GM21723 (cell line): ENCODE measurements at regions not wholly inside any gene's neighbourhood (a gene's known extent, or its start where the extent isn't known, plus 50 kb on each side); places are given as distances from the start of the nearest gene placed in this dataset.
"Not testable (repeated sequence)": the region's sequence is repeated elsewhere in the genome, so short reads cannot be mapped to it uniquely, and the experiment has no call there.

ENCODE experiments used
- ATAC-seq: cut with Tn5 transposase; IDR thresholded peaks from one replicate; pipeline ENCODE4 v1.9.1; 2021; ENCODE audit warnings: mild to moderate bottlenecking, moderate library complexity; ENCODE audit not compliant: unreplicated experiment

DNA sequence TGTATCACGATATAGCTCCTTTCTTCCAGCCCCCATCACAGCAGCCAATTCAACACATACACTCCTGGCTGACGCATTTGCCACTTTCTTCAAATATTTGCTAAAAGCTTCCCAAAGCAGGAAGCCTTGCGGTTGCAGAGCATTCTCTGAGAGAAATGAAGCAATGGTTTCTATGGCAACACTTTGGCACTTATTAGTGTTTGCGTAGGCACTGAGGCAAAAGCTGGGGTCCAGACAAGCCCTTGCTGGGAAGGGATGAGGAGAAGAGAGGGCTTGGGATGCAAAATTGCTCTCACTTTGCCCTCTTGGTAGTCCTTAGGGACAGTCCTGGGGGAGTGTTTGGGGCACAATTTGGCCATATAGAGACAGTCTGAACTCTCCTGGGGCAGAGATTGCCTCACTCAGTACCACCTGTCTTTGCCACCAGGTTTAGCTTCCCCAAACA lies 55.0 kb upstream of the PAK3 start:
- ATAC-seq = no peak

DNA sequence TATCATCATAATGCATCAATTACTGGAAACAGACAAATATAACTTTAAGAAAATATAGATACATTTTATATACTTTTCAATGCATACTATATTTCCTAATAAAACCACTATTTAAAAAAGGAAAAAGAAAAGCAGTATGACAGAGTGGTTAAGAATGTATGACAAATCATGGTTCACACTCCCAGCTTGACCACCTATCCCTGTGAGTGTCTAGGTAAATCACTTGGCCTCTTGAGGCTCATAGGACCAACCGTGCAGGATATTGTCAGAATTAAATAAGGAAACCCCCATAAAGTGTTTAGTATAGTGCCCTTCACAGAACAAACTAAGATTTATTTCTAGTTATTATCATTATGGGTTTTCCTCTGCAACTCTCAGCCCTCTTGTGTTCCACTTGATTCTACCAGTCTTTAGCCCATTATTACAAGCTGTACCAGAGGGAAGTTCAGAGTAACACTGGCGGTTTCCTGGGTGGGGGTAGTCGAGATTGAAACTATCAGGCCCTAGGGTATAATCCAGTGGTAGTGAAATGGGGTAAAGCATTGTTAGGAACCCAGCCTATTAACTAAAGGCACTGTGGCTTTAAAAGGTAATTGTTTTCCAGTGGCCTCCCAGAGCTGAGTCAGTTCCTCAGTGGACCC lies 55.5 kb upstream of the PAK3 start:
- ATAC-seq = no peak

DNA sequence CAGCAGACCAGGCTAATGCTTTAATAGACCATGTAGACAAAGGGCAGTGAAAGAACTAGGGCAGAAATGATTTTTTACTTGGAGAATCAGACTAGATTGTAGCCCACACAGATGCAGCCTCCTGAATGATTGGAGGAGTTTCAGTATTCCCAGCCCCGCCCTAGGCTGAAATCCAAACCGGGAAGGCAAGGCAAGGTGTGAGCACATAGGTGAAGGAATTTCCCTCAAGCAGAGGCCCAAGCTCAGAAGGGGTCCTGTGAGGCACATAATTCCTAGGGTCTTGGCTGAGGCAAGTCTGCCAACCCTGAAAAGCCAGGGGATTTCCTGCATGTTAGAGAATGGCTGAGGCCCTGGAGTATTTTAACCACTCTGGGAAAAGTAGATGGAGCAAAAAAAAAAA lies 56.4 kb upstream of the PAK3 start:
- ATAC-seq = no peak

GRCh38 chrX:111035991-111036390 lies 60.0 kb upstream of the PAK3 start:
- ATAC-seq = no peak

DNA sequence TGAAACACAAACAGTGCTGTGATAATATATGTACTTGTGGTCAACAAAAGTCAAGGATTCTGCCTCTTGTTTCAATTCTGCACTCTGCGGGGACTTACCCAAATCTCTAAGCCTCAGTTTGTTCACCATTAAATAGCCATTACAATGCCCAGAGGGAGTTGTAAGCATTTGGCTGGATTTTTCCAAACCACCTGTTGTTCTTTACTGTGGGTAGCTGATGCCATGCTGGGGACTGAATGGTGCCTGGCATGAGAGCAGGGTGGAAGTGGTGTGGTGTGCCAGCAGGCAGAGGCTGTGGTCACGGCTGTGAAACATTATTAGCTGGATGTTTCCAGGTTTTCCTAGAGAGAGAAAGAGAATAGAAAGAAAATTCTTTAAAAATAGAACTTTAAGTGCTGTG lies 60.7 kb upstream of the PAK3 start:
- ATAC-seq = no peak

GRCh38 chrX:111022998-111023397 lies 73.0 kb upstream of the PAK3 start:
- ATAC-seq = not testable (repeated sequence)

DNA sequence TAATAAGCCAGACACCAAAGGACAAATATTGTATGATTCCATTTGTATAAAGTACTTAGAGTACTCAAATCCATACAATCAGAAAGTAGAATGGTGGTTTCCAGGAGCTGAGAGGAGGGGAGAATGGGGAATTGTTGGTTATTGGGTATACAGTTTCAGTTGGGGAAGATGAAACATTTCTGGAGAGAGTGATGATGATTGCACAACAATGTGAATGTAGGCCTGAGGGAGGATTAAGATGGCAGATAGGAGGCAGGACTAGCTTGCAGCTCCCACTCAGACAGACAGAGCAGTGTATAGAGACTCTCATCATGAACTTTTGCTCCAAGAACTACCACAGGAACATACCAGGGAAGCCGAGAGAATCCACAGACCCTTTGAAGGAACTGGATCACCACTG lies 75.7 kb upstream of the PAK3 start:
- no peak for ATAC-seq

GRCh38 chrX:111013778-111014455 lies 82.1 kb upstream of the PAK3 start:
- no peak for ATAC-seq

DNA sequence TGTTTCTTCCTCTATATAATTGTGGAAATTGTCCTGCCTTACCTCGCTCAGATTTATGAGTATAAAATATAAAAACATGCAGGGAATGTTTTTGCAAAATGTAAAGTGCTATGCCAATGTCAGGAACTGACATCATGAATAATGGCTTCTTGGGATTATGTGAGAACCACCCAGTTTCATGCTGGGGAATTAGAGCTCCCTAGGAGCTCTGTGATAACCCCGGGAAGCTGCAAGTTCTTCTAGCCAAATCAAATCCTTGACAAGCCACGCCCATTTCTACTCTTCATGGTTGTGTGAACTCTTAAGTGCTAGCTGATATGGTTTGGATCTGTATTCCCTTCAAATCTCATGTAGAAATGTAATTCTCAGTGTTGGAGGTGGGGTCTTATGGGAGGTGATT lies 85.9 kb upstream of the PAK3 start:
- ATAC-seq = no peak

- no peak for ATAC-seq
These were observed 86.7 kb upstream of the PAK3 start for GRCh38 chrX:111009256-111009655.

DNA sequence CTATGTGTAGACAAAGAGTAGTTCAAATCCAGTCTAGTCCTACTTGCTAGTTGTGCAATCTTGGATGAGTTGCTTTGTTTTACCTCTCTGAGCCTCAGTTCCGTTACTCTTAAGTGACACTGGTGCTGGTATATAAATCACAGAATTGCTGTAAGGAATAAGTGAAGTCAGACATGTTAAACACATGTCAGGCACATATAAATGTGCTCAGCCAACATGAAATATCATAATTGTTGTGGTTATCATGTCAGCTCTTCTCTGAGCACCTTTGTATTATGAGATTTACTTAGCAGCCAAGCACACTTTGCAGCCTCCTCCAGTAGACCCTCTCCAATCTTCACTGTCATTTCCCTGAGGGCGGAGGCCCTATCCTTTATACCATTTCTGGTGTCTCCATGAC lies 87.9 kb upstream of the PAK3 start:
- ATAC-seq = no peak

DNA sequence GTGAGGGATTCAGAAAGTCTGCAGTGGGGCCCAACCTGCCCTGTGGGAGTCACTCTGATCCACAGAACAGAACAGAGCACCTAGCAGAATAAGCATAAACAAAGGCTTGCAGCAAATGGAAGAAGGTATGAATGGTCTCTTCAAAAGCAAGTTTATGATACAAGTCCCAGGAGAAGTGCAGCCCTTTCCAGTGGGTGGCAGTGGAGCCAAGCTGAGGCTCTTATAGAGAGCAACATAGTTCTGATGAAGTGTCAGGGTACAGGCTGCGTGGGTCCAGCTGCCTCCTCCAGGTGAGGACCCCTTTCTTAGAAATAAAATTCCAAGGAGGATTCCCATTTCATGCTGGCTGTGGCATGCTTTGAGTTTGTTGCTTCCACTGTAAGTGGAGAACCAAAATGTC lies 88.8 kb upstream of the PAK3 start:
- no peak for ATAC-seq

DNA sequence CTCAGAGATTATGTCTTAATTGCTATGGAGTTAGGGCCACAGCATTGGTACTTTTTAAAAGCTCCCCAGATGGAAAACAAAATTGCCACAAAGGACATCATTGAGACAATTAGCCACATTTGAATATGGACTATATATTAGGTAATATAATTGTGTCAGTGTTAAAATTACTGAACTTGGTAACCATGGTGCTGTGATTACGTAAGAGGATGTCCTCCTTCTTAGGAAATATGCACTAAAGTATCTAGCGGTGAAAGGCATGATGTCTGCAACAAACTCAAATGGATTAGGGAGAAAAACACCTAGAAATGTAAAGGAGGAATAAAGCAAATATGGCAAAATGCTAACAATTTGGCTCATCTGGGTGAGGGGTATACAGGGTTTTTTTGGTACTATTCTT lies 89.9 kb upstream of the PAK3 start:
- ATAC-seq = no peak

GRCh38 chrX:111005166-111005565 lies 90.8 kb upstream of the PAK3 start:
- ATAC-seq = no peak

DNA sequence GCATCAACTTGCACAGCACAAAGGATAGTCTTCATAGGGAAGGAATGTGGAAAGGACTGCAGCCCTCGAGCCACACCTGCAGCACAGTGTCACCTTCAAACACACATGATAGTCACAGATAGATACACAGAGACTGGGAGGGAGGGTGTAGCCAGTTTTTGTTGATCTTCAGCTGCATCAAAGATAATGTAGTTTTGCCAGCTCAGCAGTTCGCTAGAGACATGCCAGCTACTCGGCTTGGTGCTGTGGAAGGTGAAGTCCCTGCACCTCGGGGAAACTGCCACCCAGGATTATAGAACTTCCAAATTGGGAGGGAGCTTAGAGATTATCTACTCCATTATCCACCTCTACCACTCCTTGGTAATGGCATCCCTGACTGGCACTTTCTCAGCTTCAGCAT lies 92.9 kb upstream of the PAK3 start:
- ATAC-seq = no peak

GRCh38 chrX:110992611-110993010 lies 103.4 kb upstream of the PAK3 start:
- no peak for ATAC-seq

DNA sequence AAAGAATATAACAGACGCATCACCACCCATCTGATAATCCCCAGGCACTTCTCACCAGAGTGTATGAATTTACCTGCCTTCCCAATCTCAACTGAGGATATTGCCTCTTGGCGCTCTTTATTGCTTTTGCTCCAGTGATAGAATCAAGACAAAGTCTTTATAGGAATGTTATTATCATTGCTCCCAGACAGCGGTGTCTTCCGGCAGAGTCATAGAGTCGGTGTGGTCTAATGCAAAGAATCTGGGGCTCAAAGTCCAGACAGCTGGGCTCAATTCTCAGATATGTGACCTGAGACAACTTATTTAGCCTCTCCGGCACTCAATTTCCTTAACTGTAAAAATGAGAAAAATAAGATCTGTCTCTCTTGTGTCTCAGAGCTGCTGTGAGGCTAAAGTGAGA lies 106.1 kb upstream of the PAK3 start:
- no peak for ATAC-seq

- no peak for ATAC-seq
These were observed 106.5 kb upstream of the PAK3 start for GRCh38 chrX:110989447-110989846.

DNA sequence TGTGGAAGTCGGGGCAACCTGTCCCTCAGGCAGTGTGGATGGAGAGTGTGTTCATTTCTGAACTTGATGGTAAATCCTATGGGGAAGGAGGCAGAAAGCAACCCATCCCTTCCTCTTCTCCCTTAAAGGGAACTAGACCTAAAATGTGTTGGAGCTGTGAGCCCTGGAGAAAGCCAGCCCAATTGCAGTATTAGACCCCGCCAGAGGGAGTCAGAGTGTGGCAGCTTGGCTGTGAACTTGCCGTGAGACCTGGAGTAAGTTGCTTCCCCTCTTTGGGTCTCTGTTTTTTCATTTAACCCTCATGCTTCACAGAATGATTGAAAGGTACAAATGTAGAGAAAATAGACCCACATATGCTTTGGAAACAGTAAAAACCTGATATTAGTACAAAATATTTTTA lies 108.7 kb upstream of the PAK3 start:
- ATAC-seq = no peak

DNA sequence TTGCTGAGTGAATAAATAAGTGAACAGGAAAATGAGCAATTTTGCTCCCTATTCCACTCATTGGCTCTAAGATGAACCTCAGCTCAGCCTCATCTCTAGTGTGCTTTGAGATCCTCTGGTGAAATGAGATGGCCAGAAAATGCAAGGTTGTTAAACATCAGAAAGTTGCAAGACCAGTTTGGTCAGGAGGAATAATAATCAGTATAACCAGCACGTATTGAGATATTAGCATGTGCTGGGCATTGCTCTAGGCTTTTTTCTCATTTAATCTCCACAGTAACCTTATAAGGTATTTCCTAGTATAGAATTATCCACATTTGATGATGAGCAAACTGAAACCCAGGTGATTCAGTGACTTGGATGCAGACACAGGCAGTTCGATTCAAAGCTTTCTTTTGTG lies 110.5 kb upstream of the PAK3 start:
- ATAC-seq = no peak

- ATAC-seq = no peak
These were observed 113.0 kb upstream of the PAK3 start for GRCh38 chrX:110983024-110983423.

- ATAC-seq = no peak
These were observed 129.2 kb upstream of the PAK3 start for GRCh38 chrX:110966839-110967238.

DNA sequence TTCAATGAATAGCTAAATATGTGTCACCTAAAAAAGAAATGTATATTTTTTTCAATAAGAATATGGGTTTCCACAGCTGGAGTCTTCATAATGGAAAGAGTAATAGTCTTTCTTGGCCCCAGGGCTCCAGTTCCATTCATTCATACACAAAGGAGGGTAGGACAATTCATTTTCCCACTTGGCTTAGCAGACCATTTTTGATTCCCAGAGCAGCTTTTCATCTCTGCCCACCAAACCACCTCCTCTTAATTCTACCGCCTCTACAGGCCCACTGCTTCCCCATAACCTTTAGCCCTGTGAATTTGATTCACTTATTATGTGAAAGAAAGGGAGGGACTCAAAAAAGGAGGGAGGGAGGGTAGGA lies 129.9 kb upstream of the PAK3 start:
- no peak for ATAC-seq
